GM18519 (cell line): ENCODE measurements at regions not wholly inside any gene's neighbourhood (a gene's known extent, or its start where the extent isn't known, plus 50 kb on each side); places are given as distances from the start of the nearest gene placed in this dataset.
"Not testable (repeated sequence)": the region's sequence is repeated elsewhere in the genome, so short reads cannot be mapped to it uniquely, and the experiment has no call there.

ENCODE experiments used
- ATAC-seq: cut with Tn5 transposase; IDR thresholded peaks from one replicate; pipeline ENCODE4 v1.9.1; 2021; ENCODE audit warnings: mild to moderate bottlenecking, moderate library complexity; ENCODE audit not compliant: unreplicated experiment, low FRiP score

GRCh38 chr9:20242510-20243189, 379.6 kb downstream of the MLLT3 start:
- peak; percentile 75 for ATAC-seq

- no peak for ATAC-seq
Observed at GRCh38 chr9:20240498-20240897, 381.8 kb downstream of the MLLT3 start.

GRCh38 chr9:20238921-20239320, 383.4 kb downstream of the MLLT3 start:
- no peak for ATAC-seq

- ATAC-seq = no peak
Observed at GRCh38 chr9:20237686-20238085, 384.6 kb downstream of the MLLT3 start.

GRCh38 chr9:20236676-20237075, 385.6 kb downstream of the MLLT3 start:
- ATAC-seq = no peak

- not testable (repeated sequence) for ATAC-seq
Observed at GRCh38 chr9:20235206-20235605, 387.1 kb downstream of the MLLT3 start.

- ATAC-seq = no peak
Observed at GRCh38 chr9:20228096-20228495, 394.2 kb downstream of the MLLT3 start.

GRCh38 chr9:20227166-20227874, 395.0 kb downstream of the MLLT3 start:
- ATAC-seq = no peak

GRCh38 chr9:20226345-20226744, 396.0 kb downstream of the MLLT3 start:
- ATAC-seq = no peak

- ATAC-seq = no peak
Observed at GRCh38 chr9:20225826-20226225, 396.5 kb downstream of the MLLT3 start.

GRCh38 chr9:20224756-20225155, 397.5 kb downstream of the MLLT3 start:
- no peak for ATAC-seq

- ATAC-seq = no peak
Observed at GRCh38 chr9:20220286-20220685, 402.0 kb downstream of the MLLT3 start.

- ATAC-seq = no peak
Observed at GRCh38 chr9:20219437-20219836, 402.9 kb downstream of the MLLT3 start.

GRCh38 chr9:20217596-20217995, 404.7 kb downstream of the MLLT3 start:
- no peak for ATAC-seq

GRCh38 chr9:20216438-20216837, 405.9 kb downstream of the MLLT3 start:
- ATAC-seq = no peak

GRCh38 chr9:20215552-20215951, 406.7 kb downstream of the MLLT3 start:
- no peak for ATAC-seq

GRCh38 chr9:20212806-20213205, 409.5 kb downstream of the MLLT3 start:
- ATAC-seq = no peak

GRCh38 chr9:20209391-20210340, 412.6 kb downstream of the MLLT3 start:
- no peak for ATAC-seq

GRCh38 chr9:20208961-20209371, 413.3 kb downstream of the MLLT3 start:
- no peak for ATAC-seq

GRCh38 chr9:20208226-20208625, 414.1 kb downstream of the MLLT3 start:
- no peak for ATAC-seq

- no peak for ATAC-seq
Observed at GRCh38 chr9:20207176-20207575, 415.1 kb downstream of the MLLT3 start.
